Fibroblast of peridontal ligament (primary cell): ENCODE measurements at regions not wholly inside any gene's neighbourhood (a gene's known extent, or its start where the extent isn't known, plus 50 kb on each side); places are given as distances from the start of the nearest gene placed in this dataset.
"Not testable (repeated sequence)": the region's sequence is repeated elsewhere in the genome, so short reads cannot be mapped to it uniquely, and the experiment has no call there.

Source experiments
- DNase-seq: peaks from one replicate; pipeline ENCODE4 v3.0.0-alpha.2; 2010; ENCODE audit errors: extremely low read depth

GRCh38 chr18:34280000-34280399 is 55.3 kb upstream of the NOL4 start:
- no peak for DNase-seq

GRCh38 chr18:34280653-34281052 is 55.9 kb upstream of the NOL4 start:
- DNase-seq: no peak

GRCh38 chr18:34281290-34281689 is 56.6 kb upstream of the NOL4 start:
- DNase-seq: no peak

GRCh38 chr18:34281722-34282121 is 57.0 kb upstream of the NOL4 start:
- no peak for DNase-seq

GRCh38 chr18:34283506-34283905 is 58.8 kb upstream of the NOL4 start:
- DNase-seq: no peak

GRCh38 chr18:34287825-34288224 is 63.1 kb upstream of the NOL4 start:
- DNase-seq: no peak

GRCh38 chr18:34292594-34292993 is 67.9 kb upstream of the NOL4 start:
- no peak for DNase-seq

GRCh38 chr18:34297287-34297686 is 72.6 kb upstream of the NOL4 start:
- DNase-seq: no peak

- no peak for DNase-seq
Measured at GRCh38 chr18:34299828-34300227, 75.1 kb upstream of the NOL4 start.

- no peak for DNase-seq
Measured at GRCh38 chr18:34311468-34311867, 86.8 kb upstream of the NOL4 start.

GRCh38 chr18:34314847-34315246 is 90.1 kb upstream of the NOL4 start:
- no peak for DNase-seq

GRCh38 chr18:34315591-34316352 is 91.1 kb upstream of the NOL4 start:
- no peak for DNase-seq

- DNase-seq: no peak
Measured at GRCh38 chr18:34320267-34320666, 95.6 kb upstream of the NOL4 start.

- no peak for DNase-seq
Measured at GRCh38 chr18:34321066-34321465, 96.4 kb upstream of the NOL4 start.

- DNase-seq: peak; percentile 42
Measured at GRCh38 chr18:34322365-34323289, 97.9 kb upstream of the NOL4 start.

- no peak for DNase-seq
Measured at GRCh38 chr18:34329840-34330239, 105.1 kb upstream of the NOL4 start.

- DNase-seq: no peak
Measured at GRCh38 chr18:34330308-34330707, 105.6 kb upstream of the NOL4 start.

GRCh38 chr18:34330907-34331306 is 106.2 kb upstream of the NOL4 start:
- DNase-seq: not testable (repeated sequence)

GRCh38 chr18:34331343-34331742 is 106.6 kb upstream of the NOL4 start:
- not testable (repeated sequence) for DNase-seq

GRCh38 chr18:34339155-34339554 is 114.4 kb upstream of the NOL4 start:
- DNase-seq: no peak

GRCh38 chr18:34342960-34343359 is 118.2 kb upstream of the NOL4 start:
- DNase-seq: peak; percentile 2

GRCh38 chr18:34345738-34346137 is 121.0 kb upstream of the NOL4 start:
- no peak for DNase-seq

GRCh38 chr18:34350778-34351177 is 126.1 kb upstream of the NOL4 start:
- DNase-seq: no peak
